Activated naive CD8-positive, alpha-beta T cell treated with anti-CD3 and anti-CD28 coated beads, Interleukin-2, amount 10 ng/mL, durations not matched to agents 7 days and 5 days (primary cell): ENCODE measurements at regions not wholly inside any gene's neighbourhood (a gene's known extent, or its start where the extent isn't known, plus 50 kb on each side); places are given as distances from the start of the nearest gene placed in this dataset.

Experiments used
- ATAC-seq: fragments of 150-1000 bp; cut with Tn5 transposase; one replicate; pipeline ENCODE4 v1.10.0; 2021; ENCODE audit warnings: low read depth, moderate library complexity
- POLR2A ChIA-PET: fragments of 350-600 bp; sonication (Branson Sonifier 250); formaldehyde crosslinking; loops from one replicate; lab custom pipeline; 2021; ENCODE audit warnings: antibody characterized with exemption; lab: Charles Lee
- DNase-seq: peaks from one replicate; pipeline ENCODE4 v3.0.0; 2021
- H3K27ac Mint-ChIP-seq: one replicate; pipeline ENCODE4 v1.8.0; 2022; ENCODE audit warnings: mild to moderate bottlenecking, mixed read lengths
- H3K27me3 Mint-ChIP-seq: one replicate; pipeline ENCODE4 v1.8.0; 2022; ENCODE audit warnings: mild to moderate bottlenecking, moderate library complexity, mixed read lengths
- H3K36me3 Mint-ChIP-seq: one replicate; pipeline ENCODE4 v1.8.0; 2021; ENCODE audit warnings: mild to moderate bottlenecking, mixed read lengths
- H3K4me1 Mint-ChIP-seq: one replicate; pipeline ENCODE4 v1.8.0; 2021; ENCODE audit warnings: mixed read lengths
- H3K4me3 Mint-ChIP-seq: one replicate; pipeline ENCODE4 v1.8.0; 2022; ENCODE audit warnings: mild to moderate bottlenecking, moderate library complexity, mixed read lengths
- H3K9me3 Mint-ChIP-seq: one replicate; pipeline ENCODE4 v1.8.0; 2021; ENCODE audit warnings: mixed read lengths

- H3K4me1 Mint-ChIP-seq = no peaks in the 10 kb centered on the region
- H3K4me3 Mint-ChIP-seq = no peak overlapping the region
- H3K27ac Mint-ChIP-seq = no peak overlapping the region
- H3K27me3 Mint-ChIP-seq = no peaks in the 10 kb centered on the region
- POLR2A ChIA-PET = no interaction called here
- no peak for DNase-seq
- no peak for ATAC-seq
- no peaks in the 10 kb centered on the region for H3K36me3 Mint-ChIP-seq
- peaks cover 15% of the 10 kb centered on the region for H3K9me3 Mint-ChIP-seq
Observed at GRCh38 chr18:51711298-51711889, 513.9 kb upstream of the MEX3C start.

GRCh38 chr18:51712821-51713220, 515.3 kb upstream of the MEX3C start:
- Mint-ChIP-seq H3K9me3 (peaks cover 7% of the 10 kb centered on the region), H3K36me3 (no peaks in the 10 kb centered on the region), H3K27ac (no peak overlapping the region), H3K27me3 (no peaks in the 10 kb centered on the region), H3K4me1 (no peaks in the 10 kb centered on the region), H3K4me3 (no peak overlapping the region)
- ATAC-seq (no peak), DNase-seq (no peak)
- POLR2A ChIA-PET = no interaction called here

- no peaks in the 10 kb centered on the region for H3K4me1 Mint-ChIP-seq
Observed at GRCh38 chr18:51716277-51716676, 518.8 kb upstream of the MEX3C start.

GRCh38 chr18:51721388-51721787, 523.9 kb upstream of the MEX3C start:
- H3K4me3 Mint-ChIP-seq = no peak overlapping the region
- POLR2A ChIA-PET = no interaction called here
- H3K4me1 Mint-ChIP-seq = no peaks in the 10 kb centered on the region
- H3K36me3 Mint-ChIP-seq = no peaks in the 10 kb centered on the region
- no peak overlapping the region for H3K27ac Mint-ChIP-seq
- H3K27me3 Mint-ChIP-seq = no peaks in the 10 kb centered on the region
- DNase-seq (no peak), ATAC-seq (no peak)
- H3K9me3 Mint-ChIP-seq = no peaks in the 10 kb centered on the region

More at GRCh38 chr18:51716277-51716676, 518.8 kb upstream of the MEX3C start:
- Mint-ChIP-seq H3K36me3 (no peaks in the 10 kb centered on the region), H3K27ac (no peak overlapping the region), H3K9me3 (peaks cover 4% of the 10 kb centered on the region), H3K27me3 (no peaks in the 10 kb centered on the region), H3K4me3 (no peak overlapping the region)
- DNase-seq (no peak), ATAC-seq (no peak)
- POLR2A ChIA-PET = no interaction called here

- no peak overlapping the region for H3K4me3 Mint-ChIP-seq
- H3K36me3 Mint-ChIP-seq = no peaks in the 10 kb centered on the region
- no peak for ATAC-seq
- POLR2A ChIA-PET = no interaction called here
- no peaks in the 10 kb centered on the region for H3K9me3 Mint-ChIP-seq
- no peak overlapping the region for H3K27ac Mint-ChIP-seq
- H3K27me3 Mint-ChIP-seq = no peaks in the 10 kb centered on the region
- no peaks in the 10 kb centered on the region for H3K4me1 Mint-ChIP-seq
- no peak for DNase-seq
Observed at GRCh38 chr18:51721996-51722395, 524.5 kb upstream of the MEX3C start.

GRCh38 chr18:51724790-51725721, 527.6 kb upstream of the MEX3C start:
- ATAC-seq (no peak), DNase-seq (no peak)
- Mint-ChIP-seq H3K4me3 (no peak overlapping the region), H3K27ac (no peak overlapping the region), H3K27me3 (no peaks in the 10 kb centered on the region), H3K36me3 (no peaks in the 10 kb centered on the region), H3K9me3 (no peaks in the 10 kb centered on the region), H3K4me1 (peaks cover 2% of the 10 kb centered on the region)
- POLR2A ChIA-PET = no interaction called here

GRCh38 chr18:51726614-51727013, 529.1 kb upstream of the MEX3C start:
- POLR2A ChIA-PET = no interaction called here
- no peak for ATAC-seq
- no peak for DNase-seq

GRCh38 chr18:51727780-51728179, 530.3 kb upstream of the MEX3C start:
- Mint-ChIP-seq H3K4me1 (peaks cover 2% of the 10 kb centered on the region), H3K27me3 (no peaks in the 10 kb centered on the region), H3K36me3 (no peaks in the 10 kb centered on the region), H3K9me3 (no peaks in the 10 kb centered on the region), H3K27ac (no peak overlapping the region), H3K4me3 (no peak overlapping the region)
- no peak for ATAC-seq
- POLR2A ChIA-PET = no interaction called here
- DNase-seq = no peak

More at GRCh38 chr18:51726614-51727013, 529.1 kb upstream of the MEX3C start:
- H3K27me3 Mint-ChIP-seq = no peaks in the 10 kb centered on the region
- H3K9me3 Mint-ChIP-seq = no peaks in the 10 kb centered on the region
- no peaks in the 10 kb centered on the region for H3K36me3 Mint-ChIP-seq
- no peak overlapping the region for H3K27ac Mint-ChIP-seq
- H3K4me3 Mint-ChIP-seq = no peak overlapping the region
- H3K4me1 Mint-ChIP-seq = peaks cover 2% of the 10 kb centered on the region

- no peaks in the 10 kb centered on the region for H3K27me3 Mint-ChIP-seq
- H3K9me3 Mint-ChIP-seq = no peaks in the 10 kb centered on the region
- H3K4me1 Mint-ChIP-seq = peaks cover 2% of the 10 kb centered on the region
- POLR2A ChIA-PET = no interaction called here
- no peaks in the 10 kb centered on the region for H3K36me3 Mint-ChIP-seq
- no peak overlapping the region for H3K4me3 Mint-ChIP-seq
- no peak for ATAC-seq
- no peak for DNase-seq
- H3K27ac Mint-ChIP-seq = no peak overlapping the region
Observed at GRCh38 chr18:51731070-51731469, 533.6 kb upstream of the MEX3C start.

- no peaks in the 10 kb centered on the region for H3K9me3 Mint-ChIP-seq
- no peak for DNase-seq
- no peak overlapping the region for H3K27ac Mint-ChIP-seq
- no peak for ATAC-seq
- no peaks in the 10 kb centered on the region for H3K36me3 Mint-ChIP-seq
- H3K27me3 Mint-ChIP-seq = no peaks in the 10 kb centered on the region
- no peak overlapping the region for H3K4me3 Mint-ChIP-seq
- POLR2A ChIA-PET = no interaction called here
- no peaks in the 10 kb centered on the region for H3K4me1 Mint-ChIP-seq
Observed at GRCh38 chr18:51734576-51734975, 537.1 kb upstream of the MEX3C start.

- H3K27ac Mint-ChIP-seq = no peak overlapping the region
- no peak overlapping the region for H3K4me3 Mint-ChIP-seq
- no peaks in the 10 kb centered on the region for H3K27me3 Mint-ChIP-seq
Observed at GRCh38 chr18:51739044-51739666, 541.7 kb upstream of the MEX3C start.

GRCh38 chr18:51751901-51752300, 554.4 kb upstream of the MEX3C start:
- DNase-seq = no peak
- Mint-ChIP-seq H3K4me1 (no peaks in the 10 kb centered on the region), H3K4me3 (no peak overlapping the region), H3K9me3 (no peaks in the 10 kb centered on the region), H3K27ac (no peak overlapping the region), H3K36me3 (no peaks in the 10 kb centered on the region), H3K27me3 (no peaks in the 10 kb centered on the region)
- POLR2A ChIA-PET = no interaction called here
- no peak for ATAC-seq

More at GRCh38 chr18:51739044-51739666, 541.7 kb upstream of the MEX3C start:
- H3K4me1 Mint-ChIP-seq = no peaks in the 10 kb centered on the region
- no peaks in the 10 kb centered on the region for H3K36me3 Mint-ChIP-seq
- POLR2A ChIA-PET = no interaction called here
- DNase-seq (no peak), ATAC-seq (no peak)
- peaks cover 1% of the 10 kb centered on the region for H3K9me3 Mint-ChIP-seq

GRCh38 chr18:51753365-51754057, 556.0 kb upstream of the MEX3C start:
- Mint-ChIP-seq H3K27me3 (no peaks in the 10 kb centered on the region), H3K27ac (no peak overlapping the region)

More at GRCh38 chr18:51753365-51754057, 556.0 kb upstream of the MEX3C start:
- no peak for DNase-seq
- ATAC-seq = no peak
- no peaks in the 10 kb centered on the region for H3K36me3 Mint-ChIP-seq
- H3K4me3 Mint-ChIP-seq = no peak overlapping the region
- POLR2A ChIA-PET = no interaction called here
- H3K9me3 Mint-ChIP-seq = no peaks in the 10 kb centered on the region
- H3K4me1 Mint-ChIP-seq = no peaks in the 10 kb centered on the region
